ENCODE measurements at regions not wholly inside any gene's neighbourhood (a gene's known extent, or its start where the extent isn't known, plus 50 kb on each side); places are given as distances from the start of the nearest gene placed in this dataset.

GRCh38 chr5:105508519-105508918, 1945.9 kb upstream of the NUDT12 start:
- TF ChIP-seq POLR2AphosphoS5 (IDR thresholded peaks at IDR 0.05; ENCODE audit: low read depth, low read length) (no peak), REST (IDR thresholded peaks at IDR 0.05; ENCODE audit: insufficient read depth in 1 of 2, low read depth in 2 of 2, low read length in 2 of 2) (no peak), TAF1 (IDR thresholded peaks at IDR 0.05; ENCODE audit: borderline replicate concordance, insufficient read depth, low read length) (no peak), SIN3A (IDR thresholded peaks at IDR 0.05; ENCODE audit: borderline replicate concordance, insufficient read depth, low read length) (no peak), FOXP2 (optimal IDR thresholded peaks at IDR 0.05; ENCODE audit: borderline replicate concordance, extremely low read depth, extremely low read length, insufficient read depth) (no peak)

Measured in PFSK-1 (cell line).